Transverse colon (tissue), 3 donors: ENCODE measurements at regions not wholly inside any gene's neighbourhood (a gene's known extent, or its start where the extent isn't known, plus 50 kb on each side); places are given as distances from the start of the nearest gene placed in this dataset.

Source experiments
- CTCF ChIP-seq, 5 experiments: fragments of 200-600 bp in 3 of 5; fragments of 450-650 bp in 2 of 5; sonication (generic) in 3 of 5; IDR thresholded peaks; 1 replicate in 2 of 5; 2 replicates in 3 of 5; pipeline ENCODE4 v1.5.1; 2016 to 2017; ENCODE audit warnings: antibody characterized with exemption in 5 of 5, inconsistent platforms in 3 of 5, mild to moderate bottlenecking in 2 of 5, moderate library complexity in 1 of 5
- POLR2A ChIP-seq: fragments of 450-650 bp; IDR thresholded peaks from one replicate; pipeline ENCODE4 v1.6.1; 2016; ENCODE audit warnings: antibody characterized with exemption, mild to moderate bottlenecking, moderate library complexity

- TF ChIP-seq CTCF (IDR thresholded peaks at IDR 0.05) (no peak), POLR2A (no peak)
Measured at GRCh38 chr7:15967121-15967520, 280.6 kb upstream of the MEOX2 start.
